ENCODE measurements at regions not wholly inside any gene's neighbourhood (a gene's known extent, or its start where the extent isn't known, plus 50 kb on each side); places are given as distances from the start of the nearest gene placed in this dataset.
A peak's percentile ranks its signal among the peaks of the same experiment; 100 is the strongest.
"Not testable (repeated sequence)": the region's sequence is repeated elsewhere in the genome, so short reads cannot be mapped to it uniquely, and the experiment has no call there.

- H3K27me3 ChIP-seq (ENCODE audit: control insufficient read depth, insufficient read depth, low read length), result no peaks in the 10 kb centered on the region
- no peaks in the 10 kb centered on the region for H3K4me1 ChIP-seq (ENCODE audit: control insufficient read depth, insufficient read depth, low read length)
- no peak overlapping the region for H3K27ac ChIP-seq (ENCODE audit: low read length)
- no peak overlapping the region for H3K4me3 ChIP-seq (ENCODE audit: low read length)
- no peak for DNase-seq
- no peaks in the 10 kb centered on the region for H3K36me3 ChIP-seq (ENCODE audit: control insufficient read depth, insufficient read depth, low read length)
- H3K9me3 ChIP-seq (replicated peaks; ENCODE audit: control insufficient read depth, low read depth, low read length), result no peaks in the 10 kb centered on the region
These were observed 739.5 kb upstream of the GRAMD2B start for GRCh38 chr5:125683669-125684068.

GRCh38 chr5:125685771-125686170 lies 737.4 kb upstream of the GRAMD2B start:
- Histone ChIP-seq H3K36me3 (ENCODE audit: control insufficient read depth, insufficient read depth, low read length) (no peaks in the 10 kb centered on the region), H3K4me3 (ENCODE audit: low read length) (no peak overlapping the region), H3K4me1 (ENCODE audit: control insufficient read depth, insufficient read depth, low read length) (no peaks in the 10 kb centered on the region), H3K27ac (ENCODE audit: low read length) (no peak overlapping the region), H3K9me3 (replicated peaks; ENCODE audit: control insufficient read depth, low read depth, low read length) (no peaks in the 10 kb centered on the region), H3K27me3 (ENCODE audit: control insufficient read depth, insufficient read depth, low read length) (no peaks in the 10 kb centered on the region)
- no peak for DNase-seq

- not testable (repeated sequence) for H3K27ac ChIP-seq (ENCODE audit: low read length); H3K27me3 ChIP-seq (ENCODE audit: control insufficient read depth, insufficient read depth, low read length); H3K9me3 ChIP-seq (replicated peaks; ENCODE audit: control insufficient read depth, low read depth, low read length); H3K4me3 ChIP-seq (ENCODE audit: low read length); DNase-seq; H3K36me3 ChIP-seq (ENCODE audit: control insufficient read depth, insufficient read depth, low read length); H3K4me1 ChIP-seq (ENCODE audit: control insufficient read depth, insufficient read depth, low read length)
- WGBS (ENCODE audit: insufficient coverage), result 92% methylated on average over 5 of the region's 7 CpGs
These were observed 731.3 kb upstream of the GRAMD2B start for GRCh38 chr5:125691738-125692530.

- H3K27ac ChIP-seq (ENCODE audit: low read length), result peak overlapping the region; percentile 86
- peaks cover 3% of the 10 kb centered on the region for H3K9me3 ChIP-seq (replicated peaks; ENCODE audit: control insufficient read depth, low read depth, low read length)
- H3K4me3 ChIP-seq (ENCODE audit: low read length), result no peak overlapping the region
- H3K36me3 ChIP-seq (ENCODE audit: control insufficient read depth, insufficient read depth, low read length), result no peaks in the 10 kb centered on the region
- H3K27me3 ChIP-seq (ENCODE audit: control insufficient read depth, insufficient read depth, low read length), result no peaks in the 10 kb centered on the region
- no CpG with 5 or more reads among the region's 4 CpGs for WGBS (ENCODE audit: insufficient coverage)
- peaks cover 4% of the 10 kb centered on the region for H3K4me1 ChIP-seq (ENCODE audit: control insufficient read depth, insufficient read depth, low read length)
- DNase-seq, result peak; percentile 96
These were observed 727.1 kb upstream of the GRAMD2B start for GRCh38 chr5:125695996-125696655.

GRCh38 chr5:125696762-125697161 lies 726.4 kb upstream of the GRAMD2B start:
- Histone ChIP-seq H3K27me3 (ENCODE audit: control insufficient read depth, insufficient read depth, low read length) (no peaks in the 10 kb centered on the region), H3K9me3 (replicated peaks; ENCODE audit: control insufficient read depth, low read depth, low read length) (peaks cover 3% of the 10 kb centered on the region), H3K27ac (ENCODE audit: low read length) (peak overlapping the region; percentile 86), H3K4me1 (ENCODE audit: control insufficient read depth, insufficient read depth, low read length) (peaks cover 4% of the 10 kb centered on the region), H3K4me3 (ENCODE audit: low read length) (no peak overlapping the region), H3K36me3 (ENCODE audit: control insufficient read depth, insufficient read depth, low read length) (no peaks in the 10 kb centered on the region)
- no CpG with 5 or more reads among the region's 2 CpGs for WGBS (ENCODE audit: insufficient coverage)
- DNase-seq, result peak; percentile 96

GRCh38 chr5:125698420-125698819 lies 724.8 kb upstream of the GRAMD2B start:
- Histone ChIP-seq H3K27ac (ENCODE audit: low read length) (no peak overlapping the region), H3K4me3 (ENCODE audit: low read length) (no peak overlapping the region), H3K36me3 (ENCODE audit: control insufficient read depth, insufficient read depth, low read length) (no peaks in the 10 kb centered on the region), H3K4me1 (ENCODE audit: control insufficient read depth, insufficient read depth, low read length) (peaks cover 4% of the 10 kb centered on the region), H3K9me3 (replicated peaks; ENCODE audit: control insufficient read depth, low read depth, low read length) (no peaks in the 10 kb centered on the region), H3K27me3 (ENCODE audit: control insufficient read depth, insufficient read depth, low read length) (no peaks in the 10 kb centered on the region)
- WGBS (ENCODE audit: insufficient coverage), result no CpG with 5 or more reads among the region's 1 CpG
- no peak for DNase-seq

GRCh38 chr5:125699860-125700259 lies 723.3 kb upstream of the GRAMD2B start:
- H3K4me1 ChIP-seq (ENCODE audit: control insufficient read depth, insufficient read depth, low read length), result peaks cover 4% of the 10 kb centered on the region
- no peak overlapping the region for H3K27ac ChIP-seq (ENCODE audit: low read length)
- no peaks in the 10 kb centered on the region for H3K27me3 ChIP-seq (ENCODE audit: control insufficient read depth, insufficient read depth, low read length)
- no peak for DNase-seq
- peaks cover 3% of the 10 kb centered on the region for H3K9me3 ChIP-seq (replicated peaks; ENCODE audit: control insufficient read depth, low read depth, low read length)
- WGBS (ENCODE audit: insufficient coverage), result no CpG with 5 or more reads among the region's 2 CpGs
- H3K36me3 ChIP-seq (ENCODE audit: control insufficient read depth, insufficient read depth, low read length), result no peaks in the 10 kb centered on the region
- H3K4me3 ChIP-seq (ENCODE audit: low read length), result no peak overlapping the region

GRCh38 chr5:125700380-125700861 lies 722.8 kb upstream of the GRAMD2B start:
- Histone ChIP-seq H3K4me3 (ENCODE audit: low read length) (no peak overlapping the region), H3K36me3 (ENCODE audit: control insufficient read depth, insufficient read depth, low read length) (no peaks in the 10 kb centered on the region), H3K27ac (ENCODE audit: low read length) (peak overlapping the region; percentile 80), H3K4me1 (ENCODE audit: control insufficient read depth, insufficient read depth, low read length) (peaks cover 4% of the 10 kb centered on the region), H3K9me3 (replicated peaks; ENCODE audit: control insufficient read depth, low read depth, low read length) (peaks cover 3% of the 10 kb centered on the region), H3K27me3 (ENCODE audit: control insufficient read depth, insufficient read depth, low read length) (no peaks in the 10 kb centered on the region)
- WGBS (ENCODE audit: insufficient coverage), result 18% methylated on average over 5 of the region's 8 CpGs
- DNase-seq, result peak; percentile 66

GRCh38 chr5:125703616-125704015 lies 719.6 kb upstream of the GRAMD2B start:
- no peak for DNase-seq
- H3K27ac ChIP-seq (ENCODE audit: low read length), result no peak overlapping the region
- H3K27me3 ChIP-seq (ENCODE audit: control insufficient read depth, insufficient read depth, low read length), result no peaks in the 10 kb centered on the region
- H3K9me3 ChIP-seq (replicated peaks; ENCODE audit: control insufficient read depth, low read depth, low read length), result peaks cover 3% of the 10 kb centered on the region
- H3K4me3 ChIP-seq (ENCODE audit: low read length), result no peak overlapping the region
- peaks cover 4% of the 10 kb centered on the region for H3K4me1 ChIP-seq (ENCODE audit: control insufficient read depth, insufficient read depth, low read length)
- no peaks in the 10 kb centered on the region for H3K36me3 ChIP-seq (ENCODE audit: control insufficient read depth, insufficient read depth, low read length)

- Histone ChIP-seq H3K9me3 (replicated peaks; ENCODE audit: control insufficient read depth, low read depth, low read length) (peaks cover 3% of the 10 kb centered on the region), H3K36me3 (ENCODE audit: control insufficient read depth, insufficient read depth, low read length) (no peaks in the 10 kb centered on the region), H3K4me1 (ENCODE audit: control insufficient read depth, insufficient read depth, low read length) (peaks cover 4% of the 10 kb centered on the region), H3K27ac (ENCODE audit: low read length) (no peak overlapping the region), H3K27me3 (ENCODE audit: control insufficient read depth, insufficient read depth, low read length) (no peaks in the 10 kb centered on the region), H3K4me3 (ENCODE audit: low read length) (no peak overlapping the region)
- DNase-seq, result no peak
- WGBS (ENCODE audit: insufficient coverage), result no CpG with 5 or more reads among the region's 1 CpG
These were observed 718.3 kb upstream of the GRAMD2B start for GRCh38 chr5:125704888-125705287.
